Erythroblast (primary cell): ENCODE measurements at regions not wholly inside any gene's neighbourhood (a gene's known extent, or its start where the extent isn't known, plus 50 kb on each side); places are given as distances from the start of the nearest gene placed in this dataset.
"Not testable (repeated sequence)": the region's sequence is repeated elsewhere in the genome, so short reads cannot be mapped to it uniquely, and the experiment has no call there.

Experiments
- DNase-seq, 2 experiments: peaks; one replicate each; lab custom pipeline; 2025; lab: John Stamatoyannopoulos, UW
- GATA1 ChIP-seq: IDR thresholded peaks from 2 replicates; pipeline ENCODE4 v1.6.1; 2011; ENCODE audit warnings: low read depth, mild to moderate bottlenecking, control low read depth, low read length, moderate library complexity
- POLR2A ChIP-seq: IDR thresholded peaks from 2 replicates; pipeline ENCODE4 v1.6.1; 2011; ENCODE audit warnings: mild to moderate bottlenecking, low read length

DNA sequence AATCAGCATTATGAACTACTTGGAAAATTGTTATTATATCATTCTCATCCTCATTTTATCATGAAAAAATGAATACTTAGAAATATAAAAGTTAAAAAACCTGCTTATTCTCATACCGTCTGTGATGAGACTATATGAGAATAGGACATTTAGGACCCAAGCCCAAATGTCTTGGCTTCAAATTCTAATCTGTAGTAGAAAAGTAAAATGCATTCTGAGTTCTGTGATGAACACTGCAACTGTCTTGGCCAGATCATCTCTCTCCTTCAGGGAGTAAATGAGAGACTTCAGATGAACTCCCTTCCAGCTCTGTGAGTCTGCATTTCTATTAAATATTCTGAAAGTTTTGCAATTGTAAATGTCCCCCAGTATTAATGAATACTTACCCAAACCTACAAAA is 940.7 kb upstream of the KLHL29 start:
- no peak for DNase-seq
- TF ChIP-seq GATA1, result no peak
- TF ChIP-seq POLR2A, result no peak

DNA sequence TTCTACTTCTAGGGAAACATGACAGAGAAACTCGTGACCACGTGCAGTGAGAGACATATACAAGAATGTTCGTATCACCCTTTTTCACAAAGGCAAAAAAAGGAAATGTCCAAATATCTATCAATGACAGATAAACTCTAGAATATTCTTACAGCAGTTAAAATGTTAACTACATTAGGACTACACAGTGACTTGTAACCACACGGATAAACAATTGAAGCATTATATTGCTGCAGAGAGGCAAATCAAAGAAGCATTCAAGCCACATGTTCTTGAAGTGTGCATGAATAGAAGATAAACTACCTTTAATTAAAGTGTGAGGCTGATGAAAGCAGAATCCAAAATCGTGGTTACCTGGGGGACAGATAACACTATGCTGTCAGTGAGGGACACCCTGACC is 935.3 kb upstream of the KLHL29 start:
- DNase-seq, result no peak
- TF ChIP-seq GATA1, result no peak

DNA sequence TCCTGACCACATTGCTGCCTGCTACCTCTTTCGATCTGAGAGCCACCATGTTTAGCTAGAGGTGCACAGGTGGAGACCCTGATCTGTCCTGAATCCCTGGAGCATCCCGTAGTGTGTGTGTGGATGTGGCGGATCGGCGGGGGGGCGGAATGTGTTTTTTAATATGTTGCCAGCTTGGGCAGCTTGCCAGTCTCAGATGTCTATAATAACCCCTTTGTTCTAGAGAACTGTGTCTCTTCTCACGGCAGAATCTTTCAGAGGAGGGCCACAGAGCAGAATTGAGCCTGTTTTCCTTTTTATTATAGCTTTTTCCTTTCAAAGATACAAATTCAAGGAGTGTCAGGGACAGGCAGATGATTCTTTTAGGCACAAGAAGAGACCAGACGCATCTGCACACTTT is 934.1 kb upstream of the KLHL29 start:
- no peak for TF ChIP-seq GATA1
- TF ChIP-seq POLR2A, result no peak
- no peak for DNase-seq

DNA sequence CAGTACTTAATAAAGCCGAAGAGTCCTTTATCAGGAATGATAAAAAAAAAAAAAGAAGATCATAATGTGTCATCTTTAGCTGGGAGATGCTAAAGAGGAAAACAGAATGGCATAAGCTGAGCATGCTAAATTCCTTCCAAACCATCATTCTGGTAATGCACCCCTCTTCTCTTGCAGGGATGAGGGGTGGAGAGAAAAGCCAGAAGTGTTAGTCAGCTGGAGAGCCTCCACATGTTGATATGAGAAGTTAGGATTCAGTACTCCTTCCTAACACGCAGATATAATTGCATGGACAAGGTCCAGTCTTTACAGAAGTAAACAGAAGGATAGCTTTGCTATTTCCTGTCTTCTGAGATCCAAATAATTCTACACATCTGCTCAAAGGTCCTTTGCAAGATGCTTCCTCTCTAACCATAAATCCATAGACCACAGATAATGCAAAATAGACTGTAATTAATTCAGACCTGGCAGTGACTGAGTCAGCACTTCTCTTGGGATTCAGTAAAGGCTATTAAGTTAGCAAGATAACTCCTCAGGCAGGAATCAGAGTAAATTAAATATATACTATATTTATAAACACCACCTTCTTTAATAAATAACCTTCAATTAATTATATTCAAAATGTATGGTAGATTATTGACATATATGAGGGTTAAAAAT is 930.0 kb upstream of the KLHL29 start:
- TF ChIP-seq POLR2A (no peak), GATA1 (no peak)
- no peak for DNase-seq

DNA sequence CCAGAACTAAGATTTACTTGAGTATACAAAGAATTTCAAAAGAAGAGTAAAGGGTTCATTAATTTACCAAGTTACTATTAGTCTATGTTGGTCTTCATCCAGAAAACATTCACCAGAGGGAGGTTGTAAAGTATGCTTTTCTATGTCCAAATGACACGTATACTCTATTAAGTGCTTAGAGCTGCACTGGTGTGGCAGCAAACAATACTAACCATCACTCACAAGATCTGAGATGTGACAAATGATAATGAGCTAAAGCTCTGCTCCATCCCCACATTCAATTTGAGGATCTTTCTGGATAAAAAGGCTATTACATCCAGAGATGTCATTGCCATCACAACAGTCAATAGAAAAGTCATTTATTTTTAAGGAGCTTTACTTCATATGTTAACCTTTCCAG is 926.5 kb upstream of the KLHL29 start:
- no peak for DNase-seq
- no peak for TF ChIP-seq POLR2A
- TF ChIP-seq GATA1, result no peak

DNA sequence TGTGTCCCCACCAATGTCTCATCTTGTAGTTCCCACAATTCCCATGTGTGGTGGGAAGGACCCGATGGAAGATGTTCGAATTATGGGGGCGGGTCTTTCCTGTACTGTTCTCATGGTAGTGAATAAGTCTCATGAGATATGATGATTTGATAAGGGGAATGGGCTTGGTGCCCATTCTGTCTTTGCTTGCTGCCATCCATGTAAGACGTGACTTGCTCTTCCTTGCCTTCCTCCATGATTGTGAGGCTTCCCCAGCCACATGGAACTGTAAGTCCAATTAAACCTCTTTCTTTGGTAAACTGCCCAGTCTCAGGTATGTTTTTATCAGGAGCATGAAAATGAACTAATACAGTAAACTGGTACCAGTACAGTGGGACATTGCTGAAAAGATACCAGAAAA is 909.9 kb upstream of the KLHL29 start:
- not testable (repeated sequence) for DNase-seq

DNA sequence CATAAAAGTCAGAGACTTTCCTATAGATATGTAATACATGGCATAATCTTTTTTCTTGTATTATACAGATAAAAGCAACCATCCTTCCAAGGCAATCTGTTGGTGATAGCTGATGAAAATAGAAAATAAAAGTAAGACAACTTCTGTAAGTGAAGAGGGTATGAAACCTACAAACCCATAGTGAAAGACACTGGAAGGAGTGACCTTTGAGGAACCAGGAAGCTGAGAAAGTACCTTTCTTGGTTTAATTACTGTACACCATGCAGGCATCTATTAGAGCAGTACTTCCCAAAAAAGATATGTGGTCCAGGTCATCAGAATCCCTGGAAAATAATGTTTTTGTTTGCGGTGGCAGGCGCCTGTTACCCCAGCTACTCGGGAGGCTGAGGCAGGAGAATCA is 906.6 kb upstream of the KLHL29 start:
- no peak for DNase-seq
- TF ChIP-seq POLR2A (no peak), GATA1 (no peak)

DNA sequence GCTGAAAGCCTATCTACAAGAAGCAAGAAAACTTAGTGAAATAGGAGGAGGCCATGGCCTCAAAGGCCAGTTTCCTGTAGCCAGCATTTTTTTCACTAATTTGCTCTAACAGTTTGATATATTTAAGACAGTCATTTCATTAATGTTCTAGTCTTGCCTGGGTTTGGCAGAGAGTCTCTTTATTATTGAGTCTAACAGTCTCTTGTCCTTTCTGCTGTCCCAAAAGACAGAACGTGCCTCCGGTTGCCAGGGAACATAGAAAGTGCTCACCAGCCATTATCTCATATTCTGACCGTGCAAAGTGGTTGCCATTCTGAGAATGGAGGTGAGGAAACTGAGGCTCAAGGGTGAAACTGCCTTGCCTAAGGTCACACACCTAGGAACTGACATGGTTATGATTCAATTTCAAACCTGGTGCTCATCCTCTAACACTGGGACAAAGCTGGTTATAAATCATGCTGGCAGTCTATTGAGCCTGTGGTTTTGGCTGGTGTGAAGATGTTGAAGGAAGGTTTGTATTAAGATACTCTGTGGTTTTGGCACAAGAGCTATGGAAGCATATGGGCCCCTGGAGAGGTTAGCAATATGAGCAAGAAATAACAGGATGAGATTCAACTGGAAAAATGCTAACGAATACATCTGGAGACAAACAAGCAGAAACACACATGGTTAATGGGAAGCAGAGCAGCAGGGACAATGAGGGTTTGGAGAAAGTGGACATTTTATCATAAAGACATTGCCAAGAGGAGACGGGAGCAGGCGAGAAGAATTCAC is 903.3 kb upstream of the KLHL29 start:
- DNase-seq, result no peak
- TF ChIP-seq GATA1 (no peak), POLR2A (no peak)

DNA sequence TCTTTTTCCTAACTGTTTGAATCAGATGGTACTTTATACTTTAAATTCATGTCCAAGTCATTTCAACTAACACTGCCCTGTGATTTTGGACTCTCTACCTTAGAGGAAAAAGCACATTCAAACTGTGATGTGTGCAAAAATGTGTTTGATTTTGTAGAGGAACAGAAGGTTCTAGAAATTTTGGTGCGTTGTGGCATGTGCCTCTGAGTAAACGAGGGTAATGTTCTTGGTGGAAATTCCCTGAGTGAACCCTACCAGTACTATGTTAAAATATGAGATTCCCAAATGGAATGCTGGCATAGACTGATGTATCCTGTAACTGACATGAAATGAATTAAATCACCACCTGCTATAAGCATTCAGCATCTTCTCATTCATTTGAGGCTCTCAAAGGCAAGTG is 901.9 kb upstream of the KLHL29 start:
- no peak for TF ChIP-seq POLR2A
- TF ChIP-seq GATA1, result no peak
- no peak for DNase-seq

DNA sequence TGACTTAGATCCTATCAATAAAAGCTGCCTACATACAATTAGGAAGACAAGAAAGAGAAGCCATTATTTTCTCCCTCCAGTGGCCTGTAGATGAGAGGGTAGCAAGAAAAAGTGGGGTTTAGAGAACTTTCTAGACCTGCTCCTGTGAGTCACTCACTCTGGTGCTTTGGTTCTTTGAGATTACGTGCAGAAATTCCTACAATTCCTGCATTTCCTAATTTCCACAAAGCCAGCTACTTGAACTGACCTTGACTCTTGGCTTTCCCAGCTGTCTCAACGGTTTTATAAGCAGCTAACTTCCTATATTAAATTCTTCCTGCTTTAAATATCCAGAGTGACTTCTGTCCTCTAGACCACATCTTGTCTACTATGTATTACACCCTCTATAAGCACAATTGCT is 899.5 kb upstream of the KLHL29 start:
- no peak for DNase-seq
- TF ChIP-seq POLR2A (no peak), GATA1 (no peak)

DNA sequence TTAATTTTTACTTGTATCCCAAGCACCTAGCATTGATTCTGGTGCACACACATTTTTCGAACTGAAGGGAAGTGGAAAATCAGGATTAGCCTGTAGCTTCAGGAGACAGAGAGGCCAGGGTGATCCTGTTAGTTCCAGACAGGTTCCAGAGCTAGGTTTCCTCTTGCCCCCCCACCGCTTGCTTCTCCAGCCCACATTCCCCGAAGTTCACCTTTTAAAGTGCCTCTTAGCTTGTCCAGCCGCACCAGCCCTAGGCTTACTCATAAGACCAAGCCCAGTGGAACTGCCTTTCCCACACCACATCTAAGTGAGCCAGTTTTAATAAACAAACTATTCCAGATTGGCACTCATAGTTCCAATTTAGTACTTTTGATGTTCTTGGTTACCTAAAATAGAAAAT is 898.6 kb upstream of the KLHL29 start:
- TF ChIP-seq POLR2A, result no peak
- TF ChIP-seq GATA1, result no peak
- no peak for DNase-seq

DNA sequence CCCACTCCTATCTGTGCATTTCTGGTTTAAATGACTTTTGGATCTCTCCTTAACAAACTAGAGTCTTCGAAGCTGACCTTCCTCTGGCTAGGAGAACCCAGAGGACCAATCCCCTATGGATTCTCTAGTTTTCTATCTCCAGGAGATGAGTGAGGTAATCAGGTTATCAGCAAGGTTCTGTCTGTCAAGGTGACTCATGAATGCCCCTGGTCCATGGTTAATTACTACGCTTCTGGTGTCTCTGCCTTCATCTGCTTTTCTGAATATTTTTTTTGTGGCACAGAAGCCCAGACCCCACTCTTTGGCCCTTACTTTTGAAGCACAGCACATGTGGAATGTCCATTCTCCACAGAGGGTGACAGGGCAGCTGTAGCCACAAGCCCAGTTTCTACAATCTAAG is 897.9 kb upstream of the KLHL29 start:
- no peak for TF ChIP-seq GATA1
- no peak for TF ChIP-seq POLR2A
- DNase-seq, result no peak

DNA sequence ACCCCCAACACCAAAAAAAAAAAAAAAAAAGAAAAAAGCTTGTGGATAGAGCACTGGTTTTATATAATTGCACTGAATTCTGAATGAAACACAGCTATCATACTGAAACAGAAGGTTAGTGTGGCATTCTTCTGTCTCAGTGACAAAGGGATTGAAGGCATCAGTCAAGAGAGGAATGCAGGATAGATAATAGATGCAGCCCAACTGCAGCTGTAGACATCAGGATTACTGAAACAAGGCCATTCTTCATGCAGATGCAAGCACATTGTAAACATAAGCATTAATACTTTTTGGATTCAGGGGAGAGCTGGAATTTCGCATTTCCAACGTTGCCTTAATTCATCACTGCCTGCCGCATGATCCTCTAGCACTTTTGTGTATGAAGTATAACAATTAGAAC is 897.4 kb upstream of the KLHL29 start:
- DNase-seq, result no peak

DNA sequence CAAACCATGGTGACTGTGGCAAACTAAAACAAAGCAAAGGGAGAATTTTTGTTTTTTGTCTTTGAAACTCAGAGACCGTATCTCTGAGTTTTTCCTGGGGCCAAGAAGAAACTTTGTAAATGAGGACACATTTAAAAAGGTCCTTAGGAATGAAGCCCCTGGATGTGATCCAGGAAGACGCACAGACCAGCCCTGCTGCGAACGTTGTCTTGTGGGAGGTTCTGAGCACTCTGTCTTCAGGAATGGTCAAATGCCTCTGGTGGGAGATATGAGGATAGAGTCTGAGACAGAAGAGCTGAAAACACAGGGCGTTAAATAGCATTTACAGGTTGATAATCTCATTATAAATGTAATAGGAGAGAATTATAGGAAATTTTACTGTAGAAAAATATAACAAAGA is 893.5 kb upstream of the KLHL29 start:
- no peak for TF ChIP-seq GATA1
- TF ChIP-seq POLR2A, result no peak
- DNase-seq, result no peak

More for the DNA sequence above, 897.4 kb upstream of the KLHL29 start:
- no peak for TF ChIP-seq POLR2A
- TF ChIP-seq GATA1, result no peak

DNA sequence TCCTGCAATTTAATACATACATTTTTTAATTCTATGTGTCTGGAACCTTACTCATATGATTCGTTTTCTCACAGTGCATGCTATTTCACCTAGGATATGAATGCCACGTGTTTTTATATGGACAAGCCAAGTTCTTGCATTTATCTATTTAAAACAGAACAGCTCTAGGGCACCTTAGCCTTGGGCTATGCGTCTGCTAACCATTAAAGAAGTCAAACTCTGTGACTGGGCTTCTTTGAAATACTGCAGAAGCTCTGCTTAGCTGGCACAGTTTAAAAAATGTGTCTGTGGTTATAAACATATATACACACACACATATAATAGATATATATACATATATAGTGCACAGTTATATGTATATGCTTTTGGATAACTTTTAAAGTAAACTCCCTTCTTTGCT is 890.8 kb upstream of the KLHL29 start:
- no peak for DNase-seq
- TF ChIP-seq POLR2A (no peak), GATA1 (no peak)
